RWPE1 (cell line): ENCODE measurements at regions not wholly inside any gene's neighbourhood (a gene's known extent, or its start where the extent isn't known, plus 50 kb on each side); places are given as distances from the start of the nearest gene placed in this dataset.

ENCODE experiments used
- CTCF ChIA-PET: fragments of 350-600 bp; sonication (Branson Sonifier 250); formaldehyde crosslinking; extraction: SDS; loops from one replicate; lab custom pipeline; 2021; lab: Yijun Ruan, JAX
- POLR2A ChIA-PET: fragments of 400-600 bp; formaldehyde crosslinking; extraction: SDS; loops from one replicate; lab custom pipeline; 2020; ENCODE audit warnings: antibody characterized with exemption; ENCODE audit not compliant: low non-redundant PET; lab: Yijun Ruan, JAX
- DNase-seq: peaks from one replicate; pipeline ENCODE4 v3.0.0; 2012; ENCODE audit warnings: low spot score
- H3K27ac ChIP-seq: fragments of 450-650 bp; 2 replicates; pipeline ENCODE4 v1.5.1; 2017
- TF ChIP-seq, protein P1 (sequence below): fragments of 450-650 bp; conservative IDR thresholded peaks from 2 replicates; pipeline ENCODE4 v1.5.1; 2017; ENCODE audit warnings: low read depth, mild to moderate bottlenecking

DNA sequence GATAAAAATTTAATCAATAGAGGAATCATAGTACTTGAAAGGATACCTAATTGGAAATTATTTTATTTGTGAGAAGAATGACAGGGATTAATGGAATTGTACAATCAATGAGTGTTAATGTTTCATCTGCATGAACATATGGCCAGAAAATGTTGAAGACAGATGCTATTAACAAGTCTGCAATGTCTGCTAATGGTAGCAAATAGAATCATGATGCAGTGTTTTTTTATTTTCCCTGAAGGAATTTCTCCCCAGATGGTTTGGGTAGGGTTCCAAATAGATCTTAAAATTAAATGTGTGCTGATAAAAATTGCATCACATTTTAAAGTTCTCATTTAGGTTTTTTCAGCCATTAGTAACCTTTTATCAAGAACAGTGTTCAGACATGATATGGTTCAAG is 291.3 kb upstream of the TRAM1L1 start:
- DNase-seq, result no peak
- TF ChIP-seq, protein P1, sequence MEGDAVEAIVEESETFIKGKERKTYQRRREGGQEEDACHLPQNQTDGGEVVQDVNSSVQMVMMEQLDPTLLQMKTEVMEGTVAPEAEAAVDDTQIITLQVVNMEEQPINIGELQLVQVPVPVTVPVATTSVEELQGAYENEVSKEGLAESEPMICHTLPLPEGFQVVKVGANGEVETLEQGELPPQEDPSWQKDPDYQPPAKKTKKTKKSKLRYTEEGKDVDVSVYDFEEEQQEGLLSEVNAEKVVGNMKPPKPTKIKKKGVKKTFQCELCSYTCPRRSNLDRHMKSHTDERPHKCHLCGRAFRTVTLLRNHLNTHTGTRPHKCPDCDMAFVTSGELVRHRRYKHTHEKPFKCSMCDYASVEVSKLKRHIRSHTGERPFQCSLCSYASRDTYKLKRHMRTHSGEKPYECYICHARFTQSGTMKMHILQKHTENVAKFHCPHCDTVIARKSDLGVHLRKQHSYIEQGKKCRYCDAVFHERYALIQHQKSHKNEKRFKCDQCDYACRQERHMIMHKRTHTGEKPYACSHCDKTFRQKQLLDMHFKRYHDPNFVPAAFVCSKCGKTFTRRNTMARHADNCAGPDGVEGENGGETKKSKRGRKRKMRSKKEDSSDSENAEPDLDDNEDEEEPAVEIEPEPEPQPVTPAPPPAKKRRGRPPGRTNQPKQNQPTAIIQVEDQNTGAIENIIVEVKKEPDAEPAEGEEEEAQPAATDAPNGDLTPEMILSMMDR, result no peak
- ChIA-PET POLR2A (no interaction called here), CTCF (no interaction called here)
- H3K27ac ChIP-seq, result no peak overlapping the region

DNA sequence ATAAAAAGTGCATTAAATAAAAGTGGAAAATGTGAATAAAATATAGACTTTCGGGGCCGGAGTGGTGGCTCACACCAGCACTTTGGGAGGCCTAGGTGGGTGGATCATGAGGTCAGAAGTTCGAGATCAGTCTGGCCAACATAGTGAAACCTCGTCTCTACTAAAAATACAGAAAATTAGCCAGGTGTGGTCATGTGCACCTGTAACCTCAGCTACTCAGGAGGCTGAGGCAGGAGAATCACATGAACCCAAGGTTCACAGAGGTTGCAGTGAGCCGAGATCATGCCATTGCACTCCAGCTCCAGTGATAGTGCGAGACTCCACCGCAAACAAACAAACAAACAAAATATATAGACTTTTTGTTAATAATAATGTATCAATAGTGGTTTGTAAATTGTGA is 293.6 kb upstream of the TRAM1L1 start:
- ChIA-PET CTCF (no interaction called here), POLR2A (no interaction called here)
- no peak for DNase-seq
- TF ChIP-seq, protein P1, result no peak
- no peak overlapping the region for H3K27ac ChIP-seq

DNA sequence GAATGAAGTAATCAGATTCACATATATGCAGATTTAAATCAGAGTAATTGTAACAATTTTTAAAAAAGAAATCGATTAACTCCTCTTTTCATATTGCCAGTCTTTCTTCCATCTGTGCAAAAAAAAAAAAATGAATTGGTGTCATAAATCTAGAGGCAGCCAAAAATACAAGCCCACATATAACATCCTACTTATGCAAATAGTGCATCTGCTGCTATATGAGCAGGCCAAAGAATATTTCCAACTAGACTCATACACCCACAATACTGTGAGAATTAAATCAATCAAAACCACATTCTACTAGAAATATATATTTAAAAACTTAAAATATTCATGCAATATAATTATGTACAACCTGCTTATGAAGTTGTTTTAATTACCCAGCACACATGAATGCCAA is 298.1 kb upstream of the TRAM1L1 start:
- ChIA-PET CTCF (no interaction called here), POLR2A (no interaction called here)

DNA sequence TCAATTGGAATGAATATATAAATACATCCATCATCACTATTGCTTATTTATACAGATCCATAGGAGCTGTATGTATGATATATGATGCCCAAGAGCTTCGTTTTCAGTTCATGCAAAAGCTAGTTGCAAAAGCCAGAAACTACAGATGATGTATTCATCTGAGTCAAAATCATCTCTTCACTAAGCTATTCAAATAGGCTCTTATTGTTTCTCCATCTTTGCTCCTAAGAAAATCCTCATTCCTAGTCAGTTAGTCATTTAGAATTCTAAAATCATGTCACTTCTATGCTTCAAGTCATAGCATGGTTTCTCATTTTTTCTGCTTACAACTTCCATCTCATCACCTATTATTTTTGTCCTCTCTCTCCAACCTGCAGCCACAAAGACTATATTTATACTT is 300.1 kb upstream of the TRAM1L1 start:
- ChIA-PET POLR2A (no interaction called here), CTCF (no interaction called here)
- no peak overlapping the region for H3K27ac ChIP-seq
- TF ChIP-seq, protein P1, result no peak
- DNase-seq, result no peak

More for the DNA sequence above, 298.1 kb upstream of the TRAM1L1 start:
- no peak overlapping the region for H3K27ac ChIP-seq
- TF ChIP-seq, protein P1, result no peak
- DNase-seq, result no peak

DNA sequence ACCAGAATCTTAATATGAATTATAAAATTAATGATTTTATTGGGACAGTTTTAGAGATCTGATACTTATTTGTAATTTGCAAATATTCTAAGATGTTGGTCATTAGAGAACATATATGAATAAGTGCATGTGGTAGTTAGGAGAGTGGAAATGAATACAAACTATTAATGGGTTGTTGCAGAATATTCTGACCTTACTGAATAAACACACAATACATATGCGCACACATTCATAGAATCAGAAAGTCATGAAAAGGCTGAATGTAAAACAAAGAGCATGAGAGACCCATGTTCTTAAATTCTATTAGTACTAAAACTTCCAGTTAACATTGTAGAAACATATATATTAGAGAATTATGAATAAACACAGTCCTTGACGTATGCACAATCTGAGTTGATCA is 301.7 kb upstream of the TRAM1L1 start:
- ChIA-PET CTCF (no interaction called here), POLR2A (no interaction called here)
- no peak overlapping the region for H3K27ac ChIP-seq
- TF ChIP-seq, protein P1, result no peak
- DNase-seq, result no peak

DNA sequence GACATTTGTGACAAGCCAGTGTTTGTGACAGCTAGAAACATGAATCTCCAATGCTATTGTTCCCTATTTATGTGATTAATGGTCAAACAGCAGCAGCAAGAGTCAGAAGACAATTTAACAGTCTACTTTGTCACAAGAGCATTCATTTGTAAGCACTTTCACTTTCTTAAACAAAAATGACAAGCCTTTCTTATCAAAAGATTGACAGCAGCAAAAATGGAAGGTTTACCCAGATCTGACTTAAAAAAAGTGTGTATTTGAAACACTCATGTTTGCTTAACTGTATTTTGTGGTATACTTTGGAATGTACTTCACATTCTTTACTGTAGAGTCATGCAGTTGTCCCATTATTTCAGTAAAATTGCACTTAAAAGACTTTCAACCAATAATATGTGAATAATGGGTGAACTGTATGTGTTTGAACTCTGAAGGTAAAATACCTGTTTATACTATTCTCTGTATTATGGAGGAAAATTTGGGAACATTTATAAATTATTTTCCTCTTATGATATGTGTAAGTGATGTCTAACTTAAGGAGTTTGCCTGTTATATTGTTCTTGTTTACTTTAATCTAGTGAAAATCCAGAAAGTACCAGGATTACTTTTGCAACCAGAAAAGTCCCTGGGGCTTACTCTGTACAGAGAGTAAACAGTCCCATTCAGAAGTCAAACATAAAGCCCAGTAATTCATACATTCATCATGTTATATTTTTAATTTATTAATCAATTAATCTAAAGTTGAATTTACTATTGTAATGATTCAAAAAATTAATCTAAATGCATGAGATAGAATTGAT is 314.9 kb upstream of the TRAM1L1 start:
- no peak overlapping the region for H3K27ac ChIP-seq
- TF ChIP-seq, protein P1, result no peak
- CTCF ChIA-PET, result no interaction called here
- POLR2A ChIA-PET, result no interaction called here
- peak; percentile 43 for DNase-seq
